GM23338 (cell line): ENCODE measurements at regions not wholly inside any gene's neighbourhood (a gene's known extent, or its start where the extent isn't known, plus 50 kb on each side); places are given as distances from the start of the nearest gene placed in this dataset.

Experiments
- CREB1 ChIP-seq: fragments of 250-450 bp; sonication (Bioruptor Pico); IDR thresholded peaks from 2 replicates; pipeline ENCODE4 v1.5.0; 2020; ENCODE audit warnings: low read depth, mild to moderate bottlenecking, moderate library complexity
- CTCF ChIP-seq, 2 experiments: fragments of 200-600 bp in 1 of 2; sonication (generic) in 1 of 2; conservative IDR thresholded peaks; 2 replicates each; pipeline versions ENCODE4 v1.5.1 to v1.6.1; 2016 to 2017; ENCODE audit warnings: antibody characterized with exemption in 2 of 2, low read depth in 2 of 2, mild to moderate bottlenecking in 2 of 2, moderate library complexity in 1 of 2
- ETS1 ChIP-seq: IDR thresholded peaks from 2 replicates; pipeline ENCODE4 v1.6.1; 2016; ENCODE audit warnings: antibody characterized with exemption
- EZH2 ChIP-seq: fragments of 200-600 bp; sonication (generic); IDR thresholded peaks from one replicate; pipeline ENCODE4 v1.8.0; 2017; ENCODE audit warnings: antibody characterized with exemption, mild to moderate bottlenecking, low read depth; ENCODE audit not compliant: unreplicated experiment
- EZH2phosphoT487 ChIP-seq: fragments of 200-600 bp; sonication (generic); IDR thresholded peaks from one replicate; pipeline ENCODE4 v1.8.1; 2018; ENCODE audit warnings: antibody characterized with exemption; ENCODE audit not compliant: unreplicated experiment
- JUNB ChIP-seq: IDR thresholded peaks from one replicate; pipeline ENCODE4 v1.6.1; 2016; ENCODE audit warnings: antibody characterized with exemption; ENCODE audit not compliant: unreplicated experiment
- POLR2AphosphoS5 ChIP-seq: IDR thresholded peaks from 2 replicates; pipeline ENCODE4 v1.6.1; 2016; ENCODE audit warnings: antibody characterized with exemption, low read depth
- REST ChIP-seq: IDR thresholded peaks from one replicate; pipeline ENCODE4 v1.6.1; 2018; ENCODE audit warnings: antibody characterized with exemption; ENCODE audit not compliant: unreplicated experiment
- STAT1 ChIP-seq: IDR thresholded peaks from one replicate; pipeline ENCODE4 v1.6.1; 2016; ENCODE audit warnings: antibody characterized with exemption; ENCODE audit not compliant: unreplicated experiment
- ZNF114 ChIP-seq: fragments of 250-450 bp; sonication (Bioruptor Pico); IDR thresholded peaks from 2 replicates; pipeline ENCODE4 v1.5.0; 2020; ENCODE audit warnings: mild to moderate bottlenecking, moderate library complexity
- ZNF331 ChIP-seq: fragments of 250-450 bp; sonication (Bioruptor Pico); IDR thresholded peaks from 2 replicates; pipeline ENCODE4 v1.5.0; 2020; ENCODE audit warnings: low read depth, mild to moderate bottlenecking, moderate library complexity
- ZNF462 ChIP-seq: fragments of 250-450 bp; sonication (Bioruptor Pico); IDR thresholded peaks from 2 replicates; pipeline ENCODE4 v1.5.0; 2020; ENCODE audit warnings: mild to moderate bottlenecking, moderate library complexity

- TF ChIP-seq POLR2AphosphoS5: no peak
- TF ChIP-seq EZH2: no peak
- no peak for TF ChIP-seq CTCF (conservative IDR thresholded peaks at IDR 0.05; ENCODE audit: low read depth in 2 of 2)
- TF ChIP-seq JUNB: no peak
- no peak for TF ChIP-seq EZH2phosphoT487
- no peak for TF ChIP-seq CREB1 (CRISPR knock-in tag)
- no peak for TF ChIP-seq REST
- TF ChIP-seq STAT1: no peak
- TF ChIP-seq ZNF114 (CRISPR knock-in tag): no peak
- TF ChIP-seq ZNF462 (CRISPR knock-in tag): no peak
- TF ChIP-seq ETS1: no peak
- no peak for TF ChIP-seq ZNF331 (CRISPR knock-in tag)
Observed at GRCh38 chr2:144227427-144228105, 292.4 kb downstream of the ZEB2 start.
